OCI-LY1 (cell line): ENCODE measurements at regions not wholly inside any gene's neighbourhood (a gene's known extent, or its start where the extent isn't known, plus 50 kb on each side); places are given as distances from the start of the nearest gene placed in this dataset.
"Not testable (repeated sequence)": the region's sequence is repeated elsewhere in the genome, so short reads cannot be mapped to it uniquely, and the experiment has no call there.

Experiments
- H2AFZ ChIP-seq: fragments of 200-600 bp; sonication (generic), shearing (Covaris generic); 2 replicates; pipeline ENCODE4 v1.6.0; 2014; ENCODE audit warnings: antibody characterized with exemption, mild to moderate bottlenecking, low read length
- H3F3A ChIP-seq: fragments of 200-600 bp; sonication (generic), shearing (Covaris generic); 2 replicates; pipeline ENCODE4 v1.6.0; 2014; ENCODE audit warnings: mild to moderate bottlenecking, antibody characterized with exemption, low read length, moderate library complexity; ENCODE audit not compliant: insufficient read depth
- H3K27ac ChIP-seq: fragments of 200-600 bp; sonication (generic); 2 replicates; pipeline ENCODE4 v1.5.1; 2014; ENCODE audit warnings: low read length, mixed run types, mild to moderate bottlenecking, low read depth; ENCODE audit not compliant: poor library complexity, severe bottlenecking
- H3K27me3 ChIP-seq: fragments of 200-600 bp; sonication (generic); 2 replicates; pipeline ENCODE4 v1.6.0; 2014; ENCODE audit warnings: antibody characterized with exemption, mild to moderate bottlenecking, low read length, moderate library complexity; ENCODE audit not compliant: insufficient read depth
- H3K36me3 ChIP-seq: fragments of 200-600 bp; sonication (generic); 2 replicates; pipeline ENCODE4 v1.6.1; 2014; ENCODE audit warnings: mild to moderate bottlenecking, antibody characterized with exemption, low read length, moderate library complexity, mixed read lengths; ENCODE audit not compliant: insufficient read depth
- H3K4me1 ChIP-seq: fragments of 200-600 bp; sonication (generic); 2 replicates; pipeline ENCODE4 v1.5.1; 2014; ENCODE audit warnings: mild to moderate bottlenecking, low read length, moderate library complexity; ENCODE audit not compliant: insufficient read depth, severe bottlenecking
- H3K4me2 ChIP-seq: fragments of 200-600 bp; sonication (generic), shearing (Covaris generic); 2 replicates; pipeline ENCODE4 v1.6.1; 2014; ENCODE audit warnings: low read length
- H3K4me3 ChIP-seq: fragments of 200-600 bp; sonication (generic); 2 replicates; pipeline ENCODE4 v1.5.1; 2014; ENCODE audit warnings: low read length, low read depth, mild to moderate bottlenecking, mixed read lengths; ENCODE audit not compliant: poor library complexity, severe bottlenecking
- H3K79me2 ChIP-seq: fragments of 200-600 bp; shearing (Covaris generic); 2 replicates; pipeline ENCODE4 v1.6.1; 2016; ENCODE audit warnings: mixed run types, low read length, mixed read lengths; ENCODE audit not compliant: insufficient read depth
- H3K9ac ChIP-seq: fragments of 200-600 bp; sonication (generic), shearing (Covaris generic); 2 replicates; pipeline ENCODE4 v1.6.1; 2014; ENCODE audit warnings: mild to moderate bottlenecking, low read length, mixed read lengths
- H3K9me2 ChIP-seq: fragments of 200-600 bp; sonication (generic), shearing (Covaris generic); 2 replicates; pipeline ENCODE4 v1.6.1; 2014; ENCODE audit warnings: low read depth, mild to moderate bottlenecking, low read length, mixed read lengths
- H3K9me3 ChIP-seq: fragments of 200-600 bp; shearing (Covaris generic); 2 replicates; pipeline ENCODE4 v1.6.1; 2014; ENCODE audit warnings: low read length, mixed read lengths
- H4K20me1 ChIP-seq: fragments of 200-600 bp; sonication (generic), shearing (Covaris generic); 2 replicates; pipeline ENCODE4 v1.6.0; 2016; ENCODE audit warnings: mild to moderate bottlenecking, low read length; ENCODE audit not compliant: insufficient read depth
- CTCF ChIP-seq: fragments of 200-600 bp; sonication (generic), shearing (Covaris generic); IDR thresholded peaks from 2 replicates; pipeline ENCODE4 v1.5.1; 2017; ENCODE audit warnings: mild to moderate bottlenecking, antibody characterized with exemption, low read length, moderate library complexity, mixed read lengths
- EZH2 ChIP-seq: fragments of 200-600 bp; sonication (generic), shearing (Covaris generic); IDR thresholded peaks from 2 replicates; pipeline ENCODE4 v1.8.0; 2017; ENCODE audit warnings: borderline replicate concordance, mixed run types, mild to moderate bottlenecking, antibody characterized with exemption, low read length, moderate library complexity, mixed read lengths

GRCh38 chr2:176879426-176879995 is 333.1 kb upstream of the HNRNPA3 start:
- Histone ChIP-seq H3K4me2 (no peak overlapping the region), H3K36me3 (no peaks in the 10 kb centered on the region), H3K9me2 (no peaks in the 10 kb centered on the region), H3K27me3 (no peaks in the 10 kb centered on the region), H3K4me1 (no peaks in the 10 kb centered on the region), H3K4me3 (no peak overlapping the region), H3K79me2 (no peaks in the 10 kb centered on the region), H3K27ac (no peak overlapping the region), H3K9me3 (no peaks in the 10 kb centered on the region), H4K20me1 (no peaks in the 10 kb centered on the region), H2AFZ (no peak overlapping the region), H3K9ac (no peak overlapping the region), H3F3A (no peaks in the 10 kb centered on the region)
- TF ChIP-seq EZH2 (no peak), CTCF (no peak)

- H3K9ac ChIP-seq, H3K27ac ChIP-seq, H3K27me3 ChIP-seq, H3K4me3 ChIP-seq, H3K4me2 ChIP-seq, H3K36me3 ChIP-seq, H4K20me1 ChIP-seq, H3K9me3 ChIP-seq, H2AFZ ChIP-seq, H3K79me2 ChIP-seq, H3K4me1 ChIP-seq, H3F3A ChIP-seq, H3K9me2 ChIP-seq: not testable (repeated sequence)
Observed at GRCh38 chr2:176882045-176882444, 330.5 kb upstream of the HNRNPA3 start.

- Histone ChIP-seq H3K4me2 (no peak overlapping the region), H2AFZ (no peak overlapping the region), H3F3A (no peaks in the 10 kb centered on the region), H3K4me1 (no peaks in the 10 kb centered on the region), H3K79me2 (no peaks in the 10 kb centered on the region), H4K20me1 (no peaks in the 10 kb centered on the region), H3K9me3 (no peaks in the 10 kb centered on the region), H3K9me2 (no peaks in the 10 kb centered on the region), H3K27me3 (no peaks in the 10 kb centered on the region), H3K9ac (no peak overlapping the region), H3K27ac (no peak overlapping the region), H3K36me3 (no peaks in the 10 kb centered on the region), H3K4me3 (no peak overlapping the region)
- TF ChIP-seq EZH2 (no peak), CTCF (no peak)
Observed at GRCh38 chr2:176885001-176885643, 327.5 kb upstream of the HNRNPA3 start.

- no peak overlapping the region for H3K9ac ChIP-seq
- no peaks in the 10 kb centered on the region for H3K36me3 ChIP-seq
- no peak overlapping the region for H3K4me2 ChIP-seq
- H2AFZ ChIP-seq, result no peak overlapping the region
- H3K9me2 ChIP-seq, result no peaks in the 10 kb centered on the region
- H3K27me3 ChIP-seq, result no peaks in the 10 kb centered on the region
- no peak overlapping the region for H3K27ac ChIP-seq
- no peak for TF ChIP-seq CTCF
- TF ChIP-seq EZH2, result no peak
- H3F3A ChIP-seq, result no peaks in the 10 kb centered on the region
- no peaks in the 10 kb centered on the region for H4K20me1 ChIP-seq
- H3K79me2 ChIP-seq, result no peaks in the 10 kb centered on the region
- H3K4me3 ChIP-seq, result no peak overlapping the region
- no peaks in the 10 kb centered on the region for H3K9me3 ChIP-seq
- no peaks in the 10 kb centered on the region for H3K4me1 ChIP-seq
Observed at GRCh38 chr2:176885661-176886060, 326.9 kb upstream of the HNRNPA3 start.
